ENCODE measurements at regions not wholly inside any gene's neighbourhood (a gene's known extent, or its start where the extent isn't known, plus 50 kb on each side); places are given as distances from the start of the nearest gene placed in this dataset.

- Histone ChIP-seq H3K79me2 (ENCODE audit: low read length) (no peaks in the 10 kb centered on the region), H4K20me1 (ENCODE audit: insufficient read depth, low read depth, low read length) (no peaks in the 10 kb centered on the region), H3K36me3 (ENCODE audit: insufficient read depth, low read length) (no peaks in the 10 kb centered on the region), H3K4me3 (ENCODE audit: low read length) (no peak overlapping the region), H3K9me2 (replicated peaks; ENCODE audit: insufficient read depth, low read length) (no peaks in the 10 kb centered on the region), H3K27me3 (ENCODE audit: low read length) (no peaks in the 10 kb centered on the region), H3K9ac (ENCODE audit: low read length) (no peak overlapping the region), H3K4me2 (ENCODE audit: low read depth, low read length, poor library complexity, severe bottlenecking) (no peak overlapping the region), H3K9me3 (ENCODE audit: low read length) (no peaks in the 10 kb centered on the region), H2AFZ (ENCODE audit: low read length) (no peak overlapping the region), H3K4me1 (ENCODE audit: low read length) (no peaks in the 10 kb centered on the region), H3K27ac (ENCODE audit: low read length) (no peak overlapping the region)
- no peak for DNase-seq
These were observed 80.8 kb upstream of the NPVF start for GRCh38 chr7:25308906-25309705.

GRCh38 chr7:25310896-25311295 lies 82.6 kb upstream of the NPVF start:
- Histone ChIP-seq H3K27ac (ENCODE audit: low read length) (no peak overlapping the region), H3K4me3 (ENCODE audit: low read length) (no peak overlapping the region), H3K4me1 (ENCODE audit: low read length) (no peaks in the 10 kb centered on the region), H3K79me2 (ENCODE audit: low read length) (no peaks in the 10 kb centered on the region), H3K4me2 (ENCODE audit: low read depth, low read length, poor library complexity, severe bottlenecking) (no peak overlapping the region), H3K36me3 (ENCODE audit: insufficient read depth, low read length) (no peaks in the 10 kb centered on the region), H2AFZ (ENCODE audit: low read length) (no peak overlapping the region), H3K9ac (ENCODE audit: low read length) (no peak overlapping the region), H3K27me3 (ENCODE audit: low read length) (no peaks in the 10 kb centered on the region), H4K20me1 (ENCODE audit: insufficient read depth, low read depth, low read length) (no peaks in the 10 kb centered on the region), H3K9me3 (ENCODE audit: low read length) (no peaks in the 10 kb centered on the region), H3K9me2 (replicated peaks; ENCODE audit: insufficient read depth, low read length) (no peaks in the 10 kb centered on the region)
- no peak for DNase-seq

GRCh38 chr7:25311346-25311745 lies 83.1 kb upstream of the NPVF start:
- Histone ChIP-seq H3K36me3 (ENCODE audit: insufficient read depth, low read length) (no peaks in the 10 kb centered on the region), H4K20me1 (ENCODE audit: insufficient read depth, low read depth, low read length) (no peaks in the 10 kb centered on the region), H3K4me2 (ENCODE audit: low read depth, low read length, poor library complexity, severe bottlenecking) (no peak overlapping the region), H3K9ac (ENCODE audit: low read length) (no peak overlapping the region), H3K9me2 (replicated peaks; ENCODE audit: insufficient read depth, low read length) (no peaks in the 10 kb centered on the region), H3K4me1 (ENCODE audit: low read length) (no peaks in the 10 kb centered on the region), H2AFZ (ENCODE audit: low read length) (no peak overlapping the region), H3K27me3 (ENCODE audit: low read length) (no peaks in the 10 kb centered on the region), H3K4me3 (ENCODE audit: low read length) (no peak overlapping the region), H3K9me3 (ENCODE audit: low read length) (no peaks in the 10 kb centered on the region), H3K27ac (ENCODE audit: low read length) (no peak overlapping the region), H3K79me2 (ENCODE audit: low read length) (no peaks in the 10 kb centered on the region)
- DNase-seq, result no peak

GRCh38 chr7:25312968-25313367 lies 84.7 kb upstream of the NPVF start:
- Histone ChIP-seq H3K36me3 (ENCODE audit: insufficient read depth, low read length) (no peaks in the 10 kb centered on the region), H3K4me1 (ENCODE audit: low read length) (peaks cover 7% of the 10 kb centered on the region), H3K9ac (ENCODE audit: low read length) (no peak overlapping the region), H3K9me2 (replicated peaks; ENCODE audit: insufficient read depth, low read length) (no peaks in the 10 kb centered on the region), H3K9me3 (ENCODE audit: low read length) (no peaks in the 10 kb centered on the region), H4K20me1 (ENCODE audit: insufficient read depth, low read depth, low read length) (no peaks in the 10 kb centered on the region), H3K27me3 (ENCODE audit: low read length) (no peaks in the 10 kb centered on the region), H3K27ac (ENCODE audit: low read length) (no peak overlapping the region), H3K4me3 (ENCODE audit: low read length) (no peak overlapping the region), H2AFZ (ENCODE audit: low read length) (no peak overlapping the region), H3K4me2 (ENCODE audit: low read depth, low read length, poor library complexity, severe bottlenecking) (no peak overlapping the region), H3K79me2 (ENCODE audit: low read length) (no peaks in the 10 kb centered on the region)
- DNase-seq, result no peak

GRCh38 chr7:25313526-25313925 lies 85.2 kb upstream of the NPVF start:
- no peaks in the 10 kb centered on the region for H3K27me3 ChIP-seq (ENCODE audit: low read length)
- H4K20me1 ChIP-seq (ENCODE audit: insufficient read depth, low read depth, low read length), result no peaks in the 10 kb centered on the region
- H3K79me2 ChIP-seq (ENCODE audit: low read length), result no peaks in the 10 kb centered on the region
- H3K4me1 ChIP-seq (ENCODE audit: low read length), result peaks cover 12% of the 10 kb centered on the region
- H3K4me2 ChIP-seq (ENCODE audit: low read depth, low read length, poor library complexity, severe bottlenecking), result no peak overlapping the region
- no peaks in the 10 kb centered on the region for H3K9me2 ChIP-seq (replicated peaks; ENCODE audit: insufficient read depth, low read length)
- no peak overlapping the region for H3K9ac ChIP-seq (ENCODE audit: low read length)
- no peaks in the 10 kb centered on the region for H3K36me3 ChIP-seq (ENCODE audit: insufficient read depth, low read length)
- no peak overlapping the region for H2AFZ ChIP-seq (ENCODE audit: low read length)
- no peak for DNase-seq
- no peak overlapping the region for H3K4me3 ChIP-seq (ENCODE audit: low read length)
- H3K27ac ChIP-seq (ENCODE audit: low read length), result no peak overlapping the region
- H3K9me3 ChIP-seq (ENCODE audit: low read length), result no peaks in the 10 kb centered on the region

GRCh38 chr7:25314094-25314730 lies 85.9 kb upstream of the NPVF start:
- Histone ChIP-seq H3K4me2 (ENCODE audit: low read depth, low read length, poor library complexity, severe bottlenecking) (no peak overlapping the region), H3K9me2 (replicated peaks; ENCODE audit: insufficient read depth, low read length) (no peaks in the 10 kb centered on the region), H3K9ac (ENCODE audit: low read length) (no peak overlapping the region), H3K27ac (ENCODE audit: low read length) (no peak overlapping the region), H3K4me1 (ENCODE audit: low read length) (peaks cover 17% of the 10 kb centered on the region), H3K27me3 (ENCODE audit: low read length) (no peaks in the 10 kb centered on the region), H3K4me3 (ENCODE audit: low read length) (no peak overlapping the region), H3K36me3 (ENCODE audit: insufficient read depth, low read length) (no peaks in the 10 kb centered on the region), H2AFZ (ENCODE audit: low read length) (no peak overlapping the region), H3K79me2 (ENCODE audit: low read length) (no peaks in the 10 kb centered on the region), H3K9me3 (ENCODE audit: low read length) (no peaks in the 10 kb centered on the region), H4K20me1 (ENCODE audit: insufficient read depth, low read depth, low read length) (no peaks in the 10 kb centered on the region)
- peak; percentile 62 for DNase-seq

- H3K36me3 ChIP-seq (ENCODE audit: insufficient read depth, low read length), result no peaks in the 10 kb centered on the region
- no peaks in the 10 kb centered on the region for H3K9me2 ChIP-seq (replicated peaks; ENCODE audit: insufficient read depth, low read length)
- no peak overlapping the region for H2AFZ ChIP-seq (ENCODE audit: low read length)
- H3K27ac ChIP-seq (ENCODE audit: low read length), result no peak overlapping the region
- DNase-seq, result no peak
- no peaks in the 10 kb centered on the region for H4K20me1 ChIP-seq (ENCODE audit: insufficient read depth, low read depth, low read length)
- no peak overlapping the region for H3K9ac ChIP-seq (ENCODE audit: low read length)
- no peak overlapping the region for H3K4me3 ChIP-seq (ENCODE audit: low read length)
- H3K4me1 ChIP-seq (ENCODE audit: low read length), result peaks cover 17% of the 10 kb centered on the region
- H3K79me2 ChIP-seq (ENCODE audit: low read length), result no peaks in the 10 kb centered on the region
- H3K27me3 ChIP-seq (ENCODE audit: low read length), result no peaks in the 10 kb centered on the region
- H3K9me3 ChIP-seq (ENCODE audit: low read length), result no peaks in the 10 kb centered on the region
- no peak overlapping the region for H3K4me2 ChIP-seq (ENCODE audit: low read depth, low read length, poor library complexity, severe bottlenecking)
These were observed 86.5 kb upstream of the NPVF start for GRCh38 chr7:25314731-25315267.

- no peaks in the 10 kb centered on the region for H3K9me3 ChIP-seq (ENCODE audit: low read length)
- no peak for DNase-seq
- no peak overlapping the region for H3K4me2 ChIP-seq (ENCODE audit: low read depth, low read length, poor library complexity, severe bottlenecking)
- no peaks in the 10 kb centered on the region for H3K9me2 ChIP-seq (replicated peaks; ENCODE audit: insufficient read depth, low read length)
- no peaks in the 10 kb centered on the region for H3K36me3 ChIP-seq (ENCODE audit: insufficient read depth, low read length)
- no peak overlapping the region for H3K27ac ChIP-seq (ENCODE audit: low read length)
- H2AFZ ChIP-seq (ENCODE audit: low read length), result no peak overlapping the region
- H4K20me1 ChIP-seq (ENCODE audit: insufficient read depth, low read depth, low read length), result no peaks in the 10 kb centered on the region
- H3K9ac ChIP-seq (ENCODE audit: low read length), result no peak overlapping the region
- H3K79me2 ChIP-seq (ENCODE audit: low read length), result no peaks in the 10 kb centered on the region
- no peak overlapping the region for H3K4me3 ChIP-seq (ENCODE audit: low read length)
- peaks cover 17% of the 10 kb centered on the region for H3K4me1 ChIP-seq (ENCODE audit: low read length)
- no peaks in the 10 kb centered on the region for H3K27me3 ChIP-seq (ENCODE audit: low read length)
These were observed 88.1 kb upstream of the NPVF start for GRCh38 chr7:25316366-25316765.
